PC-9 (cell line): ENCODE measurements at regions not wholly inside any gene's neighbourhood (a gene's known extent, or its start where the extent isn't known, plus 50 kb on each side); places are given as distances from the start of the nearest gene placed in this dataset.

ENCODE experiments used
- CTCF ChIP-seq: fragments of 200-600 bp; sonication (generic); conservative IDR thresholded peaks from 2 replicates; pipeline ENCODE4 v1.6.1; 2017; ENCODE audit warnings: mixed run types, antibody characterized with exemption, mild to moderate bottlenecking, moderate library complexity
- EZH2 ChIP-seq: fragments of 200-600 bp; sonication (generic); IDR thresholded peaks from 2 replicates; pipeline ENCODE4 v1.8.0; 2017; ENCODE audit warnings: antibody characterized with exemption, low read depth

GRCh38 chr4:60266505-60266904, 933.6 kb upstream of the ADGRL3 start:
- TF ChIP-seq CTCF (no peak), EZH2 (no peak)
